NCI-H1417 treated with DMSO at 0.1 percent for 48 hours (cell line): ENCODE measurements at regions not wholly inside any gene's neighbourhood (a gene's known extent, or its start where the extent isn't known, plus 50 kb on each side); places are given as distances from the start of the nearest gene placed in this dataset.
"Not testable (repeated sequence)": the region's sequence is repeated elsewhere in the genome, so short reads cannot be mapped to it uniquely, and the experiment has no call there.

Experiments used
- DNase-seq: peaks from one replicate; lab custom pipeline; 2025; lab: John Stamatoyannopoulos, UW

DNA sequence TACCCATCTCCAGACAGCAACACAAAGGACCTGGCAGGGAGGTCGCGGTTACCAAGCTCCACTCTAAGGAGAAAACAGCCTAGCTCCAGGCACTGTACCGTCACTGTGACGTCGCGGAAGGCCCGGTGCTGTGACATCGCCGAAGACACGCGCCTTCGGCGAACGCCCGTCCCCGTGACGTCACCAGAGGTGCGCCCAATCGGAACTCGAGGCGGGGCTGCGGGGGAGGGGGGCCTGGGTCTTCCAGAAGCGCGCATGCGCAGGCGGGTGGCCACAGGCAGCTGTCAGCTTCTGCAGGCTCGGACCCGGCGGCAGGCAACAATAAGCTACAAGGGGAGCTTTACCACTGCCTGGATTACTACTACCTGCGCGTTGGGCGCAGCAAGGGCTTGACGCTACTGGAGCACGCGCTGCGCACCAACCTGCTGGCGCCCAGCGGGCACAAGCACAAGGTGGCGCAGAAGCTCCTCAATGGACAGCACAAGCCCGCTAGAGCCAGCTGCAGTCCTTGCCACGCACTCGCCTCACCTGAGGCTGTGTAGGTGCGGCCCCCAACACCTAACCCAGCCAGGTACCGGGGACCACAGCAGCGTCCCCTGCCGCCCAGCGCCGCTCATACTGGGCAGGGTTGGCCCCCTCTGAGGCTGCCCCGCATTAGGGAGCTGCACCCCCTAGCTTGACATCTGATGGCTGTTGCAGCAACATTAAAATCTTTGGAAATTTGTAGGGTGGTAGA, 208.4 kb downstream of the TPST1 start:
- no peak for DNase-seq

DNA sequence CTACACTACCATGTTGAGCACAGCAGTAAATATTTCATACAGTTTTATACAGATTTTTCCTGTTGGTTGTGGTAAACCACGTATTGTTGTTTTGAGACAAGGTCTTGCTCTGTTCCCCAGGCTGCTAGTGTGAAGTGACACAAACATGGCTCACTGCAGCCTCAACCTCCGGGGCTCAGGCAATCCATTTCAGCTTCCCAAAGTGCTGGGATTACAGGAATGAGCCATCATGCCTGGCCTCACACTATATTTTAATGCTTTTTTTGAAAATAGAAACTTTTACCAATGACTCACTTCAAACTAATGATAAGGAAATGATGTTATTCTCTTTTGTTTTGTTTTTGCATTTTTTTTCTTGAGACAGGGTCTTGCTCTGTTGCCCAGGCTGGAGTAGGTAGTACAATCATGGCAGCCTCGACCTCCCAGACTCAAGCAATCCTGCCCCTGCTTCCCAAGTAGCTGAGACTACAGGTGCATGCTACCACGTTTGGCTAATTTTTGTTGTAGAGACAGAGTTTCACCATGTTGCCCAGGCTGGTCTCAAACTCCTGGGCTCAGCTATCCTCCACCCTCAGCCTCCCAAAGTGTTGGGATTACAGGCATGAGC, 210.6 kb downstream of the TPST1 start:
- no peak for DNase-seq

DNA sequence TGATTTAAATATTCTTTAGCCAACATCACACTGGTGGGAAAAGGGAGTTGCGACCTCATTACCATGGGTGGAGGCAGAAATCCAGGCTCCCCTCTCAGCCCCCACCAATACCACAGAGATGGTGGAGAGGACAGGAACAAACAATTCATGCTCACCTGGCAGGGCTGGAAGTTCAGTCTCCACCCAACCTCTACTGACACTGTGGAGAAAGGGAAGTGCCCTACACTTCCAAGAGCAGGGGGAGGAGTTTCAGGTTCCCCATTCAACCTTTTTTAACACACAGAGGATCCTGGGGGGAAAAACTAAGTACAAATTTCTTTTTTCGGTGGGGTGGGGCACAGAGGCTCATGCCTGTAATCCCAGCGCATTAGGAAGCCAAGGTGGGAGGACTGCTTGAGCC, 210.1 kb upstream of the KCTD7 start:
- no peak for DNase-seq

DNA sequence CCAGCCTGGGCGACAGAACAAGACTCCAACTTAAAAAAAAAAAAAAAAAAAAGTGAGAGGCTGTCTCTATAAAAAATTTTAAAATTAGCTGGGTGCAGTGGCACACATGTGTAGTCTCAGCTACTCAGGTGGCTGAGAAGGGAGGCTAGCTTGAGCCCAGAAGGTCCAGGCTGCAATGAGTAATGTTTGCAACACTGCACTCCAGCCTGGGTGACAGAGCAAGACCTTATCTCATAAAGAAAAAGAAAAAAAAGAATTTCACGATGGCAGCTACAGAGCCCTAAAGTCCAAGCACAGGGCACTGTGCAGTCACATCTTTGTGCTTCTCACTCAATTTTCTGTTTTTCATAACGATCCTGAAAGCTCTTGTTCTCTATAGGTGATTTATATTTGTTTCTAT, 209.5 kb upstream of the KCTD7 start:
- DNase-seq: no peak

DNA sequence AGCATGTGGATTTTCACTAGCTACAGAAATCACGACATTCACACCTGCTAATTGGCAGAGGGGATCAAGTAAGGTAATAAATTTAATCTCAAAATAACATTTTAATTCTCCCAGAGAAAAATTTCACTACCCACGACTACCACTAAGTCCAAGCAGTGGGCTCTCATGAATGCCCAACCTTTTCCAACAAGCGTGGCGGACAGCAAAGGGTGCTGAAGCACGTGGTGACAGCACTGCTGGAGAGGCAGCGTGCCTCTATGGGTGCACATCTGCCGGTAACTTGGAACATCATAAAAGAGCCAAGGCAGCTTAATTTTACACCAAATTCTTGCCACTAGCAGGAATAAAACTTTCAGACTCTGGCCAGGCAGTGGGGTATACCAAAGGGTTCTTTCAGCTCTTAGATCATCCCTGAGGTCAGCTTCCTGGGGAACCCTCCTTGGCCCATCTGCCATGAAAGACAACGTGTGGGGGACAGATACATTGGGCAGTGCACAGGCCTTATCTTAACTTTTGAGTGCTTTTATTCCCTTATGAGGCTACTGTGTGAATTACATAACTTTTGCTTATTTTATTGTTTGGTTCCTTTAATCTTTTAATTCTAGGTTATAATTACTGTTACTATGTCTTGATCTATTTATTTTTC, 206.7 kb upstream of the KCTD7 start:
- DNase-seq: no peak

DNA sequence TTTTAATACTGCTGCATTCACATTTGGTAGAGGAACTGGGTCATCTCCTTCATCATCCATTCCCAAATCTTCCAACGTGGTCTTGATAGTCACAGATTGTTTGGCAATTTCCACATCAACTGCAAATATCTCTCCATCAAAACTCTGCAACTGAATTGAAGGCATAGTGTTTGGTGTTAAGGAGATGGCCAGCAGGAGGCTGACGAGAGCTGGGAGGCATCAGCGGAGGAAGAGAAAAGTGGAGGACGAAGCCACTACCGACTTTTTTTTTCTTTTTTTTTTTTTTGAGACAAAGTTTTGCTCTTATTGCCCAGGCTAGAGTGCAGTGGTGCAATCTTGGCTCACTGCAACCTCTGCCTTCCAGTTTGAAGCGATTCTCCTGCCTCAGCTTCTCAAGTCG, 205.0 kb upstream of the KCTD7 start:
- no peak for DNase-seq

DNA sequence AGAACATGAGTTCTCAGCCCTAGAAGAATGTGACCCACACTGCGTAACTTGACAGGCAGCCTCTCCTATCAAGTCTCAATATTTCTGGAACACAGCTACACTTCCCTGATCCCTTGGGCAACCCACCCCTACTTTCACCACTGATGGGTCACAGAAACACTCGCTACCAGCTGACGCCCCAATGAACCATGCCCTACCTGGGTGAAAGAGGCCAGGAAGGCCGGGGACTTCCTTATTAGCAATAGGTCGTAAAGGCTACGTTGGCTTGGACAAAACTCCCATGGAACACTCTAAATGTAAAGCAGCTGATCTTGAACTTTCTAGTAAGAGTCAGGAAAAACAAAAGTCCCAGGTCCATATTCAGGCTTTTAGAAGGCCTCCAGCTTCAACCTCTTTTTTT, 202.3 kb upstream of the KCTD7 start:
- DNase-seq: no peak

DNA sequence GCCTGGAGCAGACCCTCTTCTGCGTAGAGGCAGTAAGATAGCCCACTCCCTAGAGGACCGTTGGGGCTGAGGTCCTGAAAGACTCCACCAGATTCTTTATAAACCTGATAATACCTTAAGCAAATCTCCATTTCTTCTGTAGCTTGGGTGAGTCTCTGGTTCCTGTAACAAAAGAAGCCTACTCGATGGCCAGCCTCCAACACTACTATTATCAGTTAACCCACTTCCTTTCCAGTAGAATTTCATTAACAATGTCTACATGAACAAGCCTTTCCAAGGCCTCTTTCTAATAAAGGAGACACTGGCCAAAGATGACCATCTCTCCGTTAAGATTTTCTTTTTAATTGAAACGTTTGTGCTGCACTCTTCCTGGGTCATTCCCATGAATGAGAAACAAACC, 201.7 kb upstream of the KCTD7 start:
- DNase-seq: no peak

DNA sequence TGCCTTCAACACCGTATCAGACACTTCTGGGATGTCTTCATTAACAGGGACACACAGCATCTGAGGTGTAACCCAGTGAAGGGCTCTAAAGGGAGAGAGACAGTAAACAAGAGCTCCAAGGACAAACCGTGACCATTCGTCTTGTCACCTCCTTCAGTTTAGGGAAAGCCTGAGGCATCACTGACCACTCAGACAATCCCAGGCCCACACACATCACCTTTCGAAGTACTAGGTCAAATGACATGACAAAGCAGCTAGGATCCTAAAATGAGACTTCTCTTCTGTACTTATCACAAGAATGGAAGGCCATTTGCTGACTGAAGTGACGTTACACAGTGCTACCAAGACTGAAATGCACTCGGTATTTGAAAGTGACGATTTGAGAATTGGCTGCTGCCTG, 200.7 kb upstream of the KCTD7 start:
- DNase-seq: no peak

DNA sequence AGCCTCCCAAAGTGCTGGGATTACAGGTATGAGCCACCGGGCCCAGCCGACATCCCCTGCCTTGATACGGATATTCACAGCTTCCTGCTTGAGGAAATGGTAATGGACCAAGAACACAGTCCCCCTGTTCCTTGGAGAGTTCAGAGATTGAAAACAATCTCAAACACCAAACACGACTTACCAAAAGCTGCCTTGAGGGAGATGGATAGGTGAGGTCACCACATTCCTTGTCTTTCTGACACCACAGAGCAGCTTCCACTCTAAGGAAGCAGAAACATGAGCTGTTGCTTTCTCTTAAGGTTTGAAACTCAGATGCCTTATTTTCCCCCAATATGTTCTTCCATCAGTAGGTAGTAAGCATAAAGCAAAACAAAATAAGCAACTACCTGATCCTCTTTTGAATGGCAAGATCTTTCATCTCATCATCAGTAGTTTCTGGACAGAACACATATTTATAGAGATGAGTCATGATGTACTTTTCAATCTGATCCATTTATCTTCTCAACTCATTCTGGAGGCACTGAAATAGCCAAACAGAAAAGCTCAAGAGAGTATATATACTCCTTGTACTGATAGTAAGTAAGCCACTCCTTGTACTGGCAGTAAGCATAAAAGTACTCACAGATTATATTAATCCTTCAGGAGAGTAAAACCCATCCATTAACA, 199.1 kb upstream of the KCTD7 start:
- DNase-seq: no peak

DNA sequence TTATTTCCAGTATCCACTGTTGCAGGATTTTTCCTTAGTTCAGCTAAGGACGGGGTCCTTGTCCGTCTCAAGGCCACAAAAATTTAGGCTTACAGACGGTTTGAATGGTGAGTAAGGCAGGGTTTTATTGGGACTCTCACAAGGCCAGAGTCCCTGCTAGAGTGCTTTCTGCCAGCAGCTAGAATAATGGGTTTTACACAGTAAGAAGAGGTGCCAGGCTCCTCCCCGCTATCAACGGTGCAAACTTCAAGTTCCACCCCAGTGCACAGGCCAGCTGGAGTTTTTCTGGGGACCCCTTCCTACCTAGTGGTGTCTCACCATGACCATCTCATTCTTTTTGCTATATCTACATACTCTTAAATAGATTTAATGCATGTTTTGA, 198.5 kb upstream of the KCTD7 start:
- DNase-seq: no peak

DNA sequence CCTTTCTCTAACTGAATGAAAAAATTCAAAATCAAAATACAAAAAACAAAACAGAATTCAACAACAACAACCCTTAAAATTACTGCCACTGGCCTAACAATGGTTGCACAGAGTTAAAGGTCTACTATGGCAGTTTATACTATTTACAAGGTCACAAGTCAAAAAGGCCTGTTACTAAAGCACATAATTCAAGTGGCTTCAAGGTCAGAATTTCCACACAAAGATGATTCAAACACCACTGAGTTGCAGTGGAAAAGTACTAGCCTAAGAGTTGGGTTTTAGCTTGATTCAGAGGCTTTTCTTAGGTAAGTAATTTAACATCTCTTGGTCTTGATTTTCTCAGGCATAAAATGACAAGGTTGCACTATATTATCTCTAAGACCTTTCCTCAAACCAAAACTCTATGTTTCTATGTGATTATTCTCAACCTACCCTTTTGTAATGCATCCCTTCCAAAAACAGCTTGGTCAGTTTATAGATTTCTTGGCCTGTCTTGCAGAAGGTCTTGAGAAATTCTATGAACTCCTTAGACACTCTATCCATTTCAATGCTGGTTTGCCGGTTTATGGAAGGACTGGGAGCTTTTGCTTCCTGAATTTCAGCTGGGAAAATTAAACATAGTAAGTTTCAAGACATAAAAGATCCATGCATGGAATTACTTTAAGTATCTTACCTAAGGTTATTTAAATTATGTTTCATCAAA, 189.8 kb upstream of the KCTD7 start:
- not testable (repeated sequence) for DNase-seq

DNA sequence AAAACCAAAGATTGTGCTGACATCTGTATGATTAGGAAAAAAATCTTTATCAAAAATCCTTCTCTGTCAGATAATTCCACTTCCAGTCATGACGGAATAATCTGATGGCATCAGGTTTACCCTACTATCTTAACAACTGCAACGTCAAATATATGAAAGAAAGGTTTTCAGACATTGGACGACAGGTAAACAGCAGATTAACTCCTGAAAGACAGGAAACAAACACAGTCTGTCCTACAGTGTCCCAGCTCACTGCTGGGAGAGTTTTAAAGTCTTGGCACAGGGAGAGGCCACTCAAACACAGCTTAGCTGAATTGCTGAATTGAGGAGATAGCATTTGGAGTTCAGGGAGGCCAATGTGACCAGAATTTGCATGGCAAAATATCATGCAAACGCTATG, 186.3 kb upstream of the KCTD7 start:
- no peak for DNase-seq

DNA sequence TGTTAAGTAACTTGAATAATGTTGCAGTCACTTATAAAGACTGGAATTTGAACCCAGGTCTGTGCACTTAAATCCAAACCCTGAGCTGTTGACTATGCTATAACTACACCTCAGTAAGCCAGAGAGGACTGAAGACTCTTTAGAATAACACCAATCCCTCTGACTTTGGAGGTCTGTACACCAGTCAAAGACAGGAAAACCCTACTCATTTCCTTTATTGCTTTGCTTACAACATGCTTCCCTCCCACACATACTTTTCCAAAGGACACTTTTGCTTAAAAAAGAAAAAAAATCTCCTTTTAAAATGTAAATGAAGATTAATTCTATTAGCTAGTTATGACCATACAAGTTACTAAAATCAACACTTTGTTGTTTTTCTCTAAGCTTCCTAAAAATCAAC, 184.7 kb upstream of the KCTD7 start:
- DNase-seq: no peak

DNA sequence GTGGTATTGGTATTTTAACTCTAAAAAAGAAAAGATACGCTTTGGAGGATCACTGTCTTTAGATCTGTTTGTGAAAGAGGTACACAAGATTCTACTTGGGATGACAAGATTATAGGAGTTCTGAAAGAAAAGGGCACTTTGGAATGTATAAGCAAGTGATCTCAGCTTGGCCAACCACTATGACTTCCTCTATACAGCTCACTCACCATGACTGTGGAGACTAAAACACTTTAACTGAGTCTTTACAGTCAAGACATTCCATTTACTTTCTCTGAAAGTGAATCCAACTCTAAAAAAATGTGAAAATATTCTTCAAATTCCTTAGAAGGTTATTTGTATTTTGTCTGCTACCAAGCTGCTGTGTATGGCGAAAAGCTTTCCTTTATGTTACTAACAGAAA, 181.7 kb upstream of the KCTD7 start:
- DNase-seq: not testable (repeated sequence)

DNA sequence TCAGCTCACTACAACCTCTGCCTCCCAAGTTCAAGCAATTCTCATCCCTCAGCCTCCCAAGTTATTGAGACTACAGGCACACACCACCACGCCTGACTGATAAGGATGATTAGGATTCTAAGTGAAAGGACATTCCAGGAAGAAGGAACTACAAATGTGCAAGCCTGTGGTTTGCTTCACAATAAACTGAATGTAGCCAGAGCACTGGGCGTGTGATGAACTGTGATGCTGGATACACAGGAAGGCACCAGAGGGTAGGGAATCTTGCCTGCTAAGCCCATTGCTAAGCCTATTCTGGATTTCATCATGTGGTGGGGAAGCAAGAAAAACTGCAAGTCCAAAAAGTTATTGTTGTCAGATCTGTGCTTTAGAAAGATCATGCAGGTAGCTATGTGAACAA, 177.9 kb upstream of the KCTD7 start:
- not testable (repeated sequence) for DNase-seq

DNA sequence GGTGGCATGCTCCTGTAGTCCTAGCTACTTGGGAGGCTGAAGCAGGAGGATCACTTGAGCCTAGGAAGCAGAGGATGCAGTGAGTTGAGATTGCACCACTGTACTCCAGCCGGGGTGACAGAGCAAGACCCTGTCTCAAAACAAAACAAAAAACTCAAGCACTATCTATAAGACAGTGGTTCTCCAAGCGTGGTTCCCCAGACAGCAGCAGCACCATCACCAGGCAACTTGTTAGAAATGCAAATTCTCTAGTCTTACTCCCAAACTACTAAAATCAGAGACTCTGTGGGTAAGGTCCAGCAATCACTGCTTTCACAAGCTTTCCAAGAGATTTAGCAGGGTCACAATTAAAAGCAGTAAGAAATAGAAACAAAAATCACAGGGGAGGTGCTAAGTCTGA, 177.0 kb upstream of the KCTD7 start:
- DNase-seq: not testable (repeated sequence)

DNA sequence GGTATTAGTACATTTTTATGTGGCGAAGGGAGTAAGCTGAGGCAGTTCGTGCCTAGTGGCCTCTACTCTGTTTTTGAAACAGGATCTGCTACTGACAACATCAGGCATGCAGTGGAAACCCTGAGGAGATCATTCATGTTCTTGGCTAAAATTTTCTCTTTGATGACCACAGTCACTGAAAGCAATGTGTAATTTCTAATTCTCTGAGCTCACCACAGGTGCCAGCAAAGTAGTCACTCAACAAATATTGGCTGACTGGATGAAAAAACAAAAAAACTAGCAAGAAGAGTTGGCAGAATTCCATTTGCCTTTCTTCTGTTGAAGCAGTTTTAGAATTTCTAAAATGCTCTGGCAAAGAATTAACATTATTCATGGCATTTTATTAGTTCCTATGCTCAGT, 176.5 kb upstream of the KCTD7 start:
- no peak for DNase-seq

DNA sequence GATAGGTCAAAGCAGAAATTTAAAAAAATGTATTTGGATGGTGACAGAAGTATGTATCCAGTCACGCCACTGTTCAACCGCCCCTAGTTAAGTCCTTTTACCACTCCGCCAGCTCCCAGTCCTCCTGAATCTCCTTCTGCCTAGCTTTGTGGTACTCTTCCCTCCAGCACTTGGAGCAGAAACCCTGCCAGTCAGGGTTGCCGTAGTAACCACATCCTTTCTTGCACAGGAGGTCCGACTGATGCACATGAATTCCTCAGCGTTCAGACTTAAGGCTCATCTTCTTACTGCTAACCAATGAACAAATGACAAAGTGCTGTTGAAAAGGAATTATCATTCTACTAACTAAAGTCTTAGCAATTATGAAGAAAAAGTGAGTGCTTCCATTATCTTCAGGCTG, 175.3 kb upstream of the KCTD7 start:
- DNase-seq: no peak

DNA sequence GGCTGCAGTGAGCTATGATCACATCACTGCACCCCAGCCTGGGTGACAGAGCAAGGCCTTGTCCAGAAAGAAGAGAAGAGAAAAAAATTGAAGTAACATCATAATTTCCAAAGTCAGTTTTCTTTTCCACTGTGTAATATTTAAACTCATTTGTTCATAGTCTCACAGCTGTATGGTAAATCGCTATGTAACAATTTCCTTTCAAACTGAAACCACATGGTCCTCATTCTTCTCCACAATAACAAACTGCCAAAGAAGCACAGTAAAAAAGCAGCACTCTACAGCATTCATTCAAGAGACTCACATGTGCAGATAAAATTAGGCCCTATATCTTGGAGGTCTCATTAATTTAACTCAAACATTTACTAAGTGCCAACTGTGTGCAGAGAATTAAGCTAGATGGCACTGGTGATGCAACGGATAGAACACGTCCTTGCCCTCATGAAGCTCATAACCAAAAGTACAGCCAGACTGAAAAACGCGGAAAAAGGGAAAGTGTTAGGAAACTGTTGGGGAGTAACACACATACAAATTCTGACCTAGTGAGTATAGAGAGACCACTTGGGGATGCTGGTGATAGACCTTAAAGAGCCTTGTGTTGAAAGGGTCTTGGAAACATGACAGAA, 174.0 kb upstream of the KCTD7 start:
- DNase-seq: no peak

DNA sequence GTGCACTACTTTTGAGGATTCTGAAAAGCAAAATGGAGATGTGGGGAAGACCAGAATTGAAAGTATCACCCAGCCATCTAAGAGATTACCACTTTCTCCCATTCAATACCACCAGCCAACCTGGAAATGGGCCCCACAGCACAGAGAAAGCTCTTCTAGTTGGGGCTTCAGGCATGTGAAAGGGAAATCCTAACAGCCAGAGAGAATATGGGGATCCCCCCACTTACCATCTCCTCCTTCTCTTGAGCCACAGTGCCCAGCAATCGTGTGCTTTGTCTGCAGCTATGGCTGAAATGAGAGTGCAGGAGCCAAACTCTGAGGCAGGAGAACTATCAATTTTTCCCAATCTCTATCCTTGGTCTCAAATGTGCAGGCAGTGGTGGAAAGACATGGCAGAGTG, 173.2 kb upstream of the KCTD7 start:
- not testable (repeated sequence) for DNase-seq

DNA sequence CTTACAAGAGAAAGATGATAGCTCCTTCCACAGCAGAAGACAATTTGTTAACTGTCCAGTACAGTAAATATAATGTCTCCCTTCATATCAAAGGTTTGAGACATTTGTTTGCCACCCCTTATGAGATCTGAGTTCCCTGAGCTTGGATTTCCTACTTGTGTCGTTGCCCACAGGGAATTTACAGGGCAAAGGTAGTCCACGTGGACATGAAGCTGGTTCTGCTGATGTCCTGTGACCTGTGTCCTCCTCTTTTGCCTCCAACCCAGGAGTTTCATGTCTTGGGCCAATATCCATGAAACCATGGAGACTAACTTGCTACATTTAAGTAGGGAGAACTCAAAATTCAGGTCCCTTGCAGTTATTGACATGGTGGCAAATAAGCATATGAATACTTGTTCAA, 172.2 kb upstream of the KCTD7 start:
- DNase-seq: not testable (repeated sequence)
